HG03558 (cell line): ENCODE measurements at regions not wholly inside any gene's neighbourhood (a gene's known extent, or its start where the extent isn't known, plus 50 kb on each side); places are given as distances from the start of the nearest gene placed in this dataset.
"Not testable (repeated sequence)": the region's sequence is repeated elsewhere in the genome, so short reads cannot be mapped to it uniquely, and the experiment has no call there.

Experiments used
- ATAC-seq: cut with Tn5 transposase; IDR thresholded peaks from one replicate; pipeline ENCODE4 v1.9.1; 2021; ENCODE audit warnings: moderate number of reproducible peaks; ENCODE audit not compliant: unreplicated experiment; ENCODE audit errors: extremely low read depth

- ATAC-seq: no peak
These were observed 49.9 kb upstream of the WNT7B start for GRCh38 chr22:46026899-46027210.

GRCh38 chr22:46027211-46028105 lies 50.5 kb upstream of the WNT7B start:
- no peak for ATAC-seq

- no peak for ATAC-seq
These were observed 51.4 kb upstream of the WNT7B start for GRCh38 chr22:46028106-46028991.

- ATAC-seq: no peak
These were observed 52.1 kb upstream of the WNT7B start for GRCh38 chr22:46029036-46029435.

- ATAC-seq: no peak
These were observed 52.7 kb upstream of the WNT7B start for GRCh38 chr22:46029574-46030200.

- ATAC-seq: no peak
These were observed 53.4 kb upstream of the WNT7B start for GRCh38 chr22:46030231-46030880.

GRCh38 chr22:46031066-46031465 lies 54.1 kb upstream of the WNT7B start:
- ATAC-seq: no peak

GRCh38 chr22:46031557-46031956 lies 54.6 kb upstream of the WNT7B start:
- no peak for ATAC-seq

GRCh38 chr22:46031965-46032851 lies 55.2 kb upstream of the WNT7B start:
- no peak for ATAC-seq

GRCh38 chr22:46033256-46034200 lies 56.6 kb upstream of the WNT7B start:
- no peak for ATAC-seq

GRCh38 chr22:46034480-46034879 lies 57.5 kb upstream of the WNT7B start:
- not testable (repeated sequence) for ATAC-seq

GRCh38 chr22:46035380-46035741 lies 58.4 kb upstream of the WNT7B start:
- ATAC-seq: no peak

GRCh38 chr22:46035742-46036557 lies 59.0 kb upstream of the WNT7B start:
- ATAC-seq: peak; percentile 80

- ATAC-seq: no peak
These were observed 59.8 kb upstream of the WNT7B start for GRCh38 chr22:46036558-46037408.

- no peak for ATAC-seq
These were observed 61.2 kb upstream of the WNT7B start for GRCh38 chr22:46038174-46038487.

GRCh38 chr22:46038516-46039430 lies 61.8 kb upstream of the WNT7B start:
- ATAC-seq: no peak
